ENCODE measurements at regions not wholly inside any gene's neighbourhood (a gene's known extent, or its start where the extent isn't known, plus 50 kb on each side); places are given as distances from the start of the nearest gene placed in this dataset.

- TF ChIP-seq, protein P1, sequence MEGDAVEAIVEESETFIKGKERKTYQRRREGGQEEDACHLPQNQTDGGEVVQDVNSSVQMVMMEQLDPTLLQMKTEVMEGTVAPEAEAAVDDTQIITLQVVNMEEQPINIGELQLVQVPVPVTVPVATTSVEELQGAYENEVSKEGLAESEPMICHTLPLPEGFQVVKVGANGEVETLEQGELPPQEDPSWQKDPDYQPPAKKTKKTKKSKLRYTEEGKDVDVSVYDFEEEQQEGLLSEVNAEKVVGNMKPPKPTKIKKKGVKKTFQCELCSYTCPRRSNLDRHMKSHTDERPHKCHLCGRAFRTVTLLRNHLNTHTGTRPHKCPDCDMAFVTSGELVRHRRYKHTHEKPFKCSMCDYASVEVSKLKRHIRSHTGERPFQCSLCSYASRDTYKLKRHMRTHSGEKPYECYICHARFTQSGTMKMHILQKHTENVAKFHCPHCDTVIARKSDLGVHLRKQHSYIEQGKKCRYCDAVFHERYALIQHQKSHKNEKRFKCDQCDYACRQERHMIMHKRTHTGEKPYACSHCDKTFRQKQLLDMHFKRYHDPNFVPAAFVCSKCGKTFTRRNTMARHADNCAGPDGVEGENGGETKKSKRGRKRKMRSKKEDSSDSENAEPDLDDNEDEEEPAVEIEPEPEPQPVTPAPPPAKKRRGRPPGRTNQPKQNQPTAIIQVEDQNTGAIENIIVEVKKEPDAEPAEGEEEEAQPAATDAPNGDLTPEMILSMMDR (IDR thresholded peaks at IDR 0.05; ENCODE audit: unreplicated experiment), result no peak
- DNase-seq (ENCODE audit: low spot score), result no peak
- Mint-ChIP-seq H3K4me3 (ENCODE audit: unreplicated experiment) (no peak overlapping the region), H3K27me3 (ENCODE audit: unreplicated experiment) (no peaks in the 10 kb centered on the region), H3K4me1 (ENCODE audit: unreplicated experiment) (no peaks in the 10 kb centered on the region), H3K36me3 (ENCODE audit: low read depth, unreplicated experiment) (no peaks in the 10 kb centered on the region), H3K9me3 (ENCODE audit: unreplicated experiment) (no peaks in the 10 kb centered on the region), H3K27ac (ENCODE audit: unreplicated experiment) (no peak overlapping the region)
Measured at GRCh38 chr4:142913461-142914030, 67.4 kb upstream of the INPP4B start.

- no peak for DNase-seq (ENCODE audit: low spot score)
- Mint-ChIP-seq H3K36me3 (ENCODE audit: low read depth, unreplicated experiment) (no peaks in the 10 kb centered on the region), H3K4me1 (ENCODE audit: unreplicated experiment) (no peaks in the 10 kb centered on the region), H3K9me3 (ENCODE audit: unreplicated experiment) (no peaks in the 10 kb centered on the region), H3K27ac (ENCODE audit: unreplicated experiment) (no peak overlapping the region), H3K4me3 (ENCODE audit: unreplicated experiment) (no peak overlapping the region), H3K27me3 (ENCODE audit: unreplicated experiment) (no peaks in the 10 kb centered on the region)
- TF ChIP-seq, protein P1 (IDR thresholded peaks at IDR 0.05; ENCODE audit: unreplicated experiment), result no peak
Measured at GRCh38 chr4:142917678-142918077, 71.6 kb upstream of the INPP4B start.

GRCh38 chr4:142922720-142923119 is 76.6 kb upstream of the INPP4B start:
- no peaks in the 10 kb centered on the region for H3K36me3 Mint-ChIP-seq (ENCODE audit: low read depth, unreplicated experiment)
- H3K27me3 Mint-ChIP-seq (ENCODE audit: unreplicated experiment), result no peaks in the 10 kb centered on the region
- TF ChIP-seq, protein P1 (IDR thresholded peaks at IDR 0.05; ENCODE audit: unreplicated experiment), result no peak
- no peak for DNase-seq (ENCODE audit: low spot score)
- no peak overlapping the region for H3K27ac Mint-ChIP-seq (ENCODE audit: unreplicated experiment)
- no peaks in the 10 kb centered on the region for H3K4me1 Mint-ChIP-seq (ENCODE audit: unreplicated experiment)
- H3K9me3 Mint-ChIP-seq (ENCODE audit: unreplicated experiment), result no peaks in the 10 kb centered on the region
- H3K4me3 Mint-ChIP-seq (ENCODE audit: unreplicated experiment), result no peak overlapping the region

- no peak for DNase-seq (ENCODE audit: low spot score)
- no peak overlapping the region for H3K4me3 Mint-ChIP-seq (ENCODE audit: unreplicated experiment)
- H3K36me3 Mint-ChIP-seq (ENCODE audit: low read depth, unreplicated experiment), result no peaks in the 10 kb centered on the region
- no peaks in the 10 kb centered on the region for H3K4me1 Mint-ChIP-seq (ENCODE audit: unreplicated experiment)
- H3K27ac Mint-ChIP-seq (ENCODE audit: unreplicated experiment), result no peak overlapping the region
- H3K9me3 Mint-ChIP-seq (ENCODE audit: unreplicated experiment), result no peaks in the 10 kb centered on the region
- TF ChIP-seq, protein P1 (IDR thresholded peaks at IDR 0.05; ENCODE audit: unreplicated experiment), result no peak
- no peaks in the 10 kb centered on the region for H3K27me3 Mint-ChIP-seq (ENCODE audit: unreplicated experiment)
Measured at GRCh38 chr4:142923619-142924018, 77.5 kb upstream of the INPP4B start.

DNA sequence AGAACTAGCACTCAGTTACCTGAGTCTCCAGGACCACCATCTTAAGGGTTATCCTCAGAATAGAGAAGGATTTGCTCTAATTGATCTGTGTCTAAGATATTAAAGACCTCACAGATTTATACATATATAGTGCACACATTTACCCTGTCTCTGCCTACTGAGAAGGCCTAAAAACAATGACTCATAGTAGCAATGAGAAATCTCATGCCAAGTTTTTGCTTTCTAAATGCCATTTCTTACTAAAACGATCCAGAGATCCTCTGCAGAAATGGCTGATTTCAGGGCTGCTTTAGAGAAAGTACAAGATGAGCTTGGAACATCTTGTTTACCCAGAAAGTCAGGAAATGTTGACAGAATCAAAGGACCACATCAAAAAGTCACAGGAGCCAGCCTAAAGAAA is 79.1 kb upstream of the INPP4B start:
- DNase-seq (ENCODE audit: low spot score), result no peak
- Mint-ChIP-seq H3K27me3 (ENCODE audit: unreplicated experiment) (no peaks in the 10 kb centered on the region), H3K9me3 (ENCODE audit: unreplicated experiment) (no peaks in the 10 kb centered on the region), H3K4me3 (ENCODE audit: unreplicated experiment) (no peak overlapping the region), H3K36me3 (ENCODE audit: low read depth, unreplicated experiment) (no peaks in the 10 kb centered on the region), H3K4me1 (ENCODE audit: unreplicated experiment) (peaks cover 3% of the 10 kb centered on the region), H3K27ac (ENCODE audit: unreplicated experiment) (no peak overlapping the region)
- TF ChIP-seq, protein P1 (IDR thresholded peaks at IDR 0.05; ENCODE audit: unreplicated experiment), result no peak
